RWPE2 (cell line): ENCODE measurements at regions not wholly inside any gene's neighbourhood (a gene's known extent, or its start where the extent isn't known, plus 50 kb on each side); places are given as distances from the start of the nearest gene placed in this dataset.
A peak's percentile ranks its signal among the peaks of the same experiment; 100 is the strongest.
"Not testable (repeated sequence)": the region's sequence is repeated elsewhere in the genome, so short reads cannot be mapped to it uniquely, and the experiment has no call there.

Source experiments
- ATAC-seq: fragments of 200-7000 bp; cut with Tn5 transposase; 3 replicates; pipeline ENCODE4 v1.9.1; 2021; ENCODE audit warnings: low read depth
- DNase-seq: peaks from one replicate; pipeline ENCODE4 v3.0.0-alpha.2; 2020; ENCODE audit warnings: low spot score
- H3K27ac ChIP-seq: fragments of 450-650 bp; 2 replicates; pipeline ENCODE4 v1.5.1; 2017; ENCODE audit warnings: mild to moderate bottlenecking; ENCODE audit not compliant: poor library complexity, severe bottlenecking
- H3K27me3 ChIP-seq: fragments of 250-450 bp; sonication (Bioruptor Pico); 2 replicates; pipeline ENCODE4 v1.5.1; 2021; ENCODE audit warnings: mild to moderate bottlenecking, moderate library complexity; ENCODE audit not compliant: insufficient read depth, poor library complexity, severe bottlenecking
- H3K36me3 ChIP-seq: fragments of 250-450 bp; sonication (Bioruptor Pico); 2 replicates; pipeline ENCODE4 v1.5.1; 2020; ENCODE audit warnings: low read depth, mild to moderate bottlenecking, moderate library complexity
- H3K4me1 ChIP-seq: fragments of 250-450 bp; sonication (Bioruptor Pico); 2 replicates; pipeline ENCODE4 v1.5.1; 2021; ENCODE audit warnings: mild to moderate bottlenecking, moderate library complexity; ENCODE audit not compliant: insufficient read depth, poor library complexity, severe bottlenecking
- H3K4me3 ChIP-seq: fragments of 250-450 bp; sonication (Bioruptor Pico); 2 replicates; pipeline ENCODE4 v1.5.1; 2021; ENCODE audit warnings: mild to moderate bottlenecking, moderate library complexity; ENCODE audit not compliant: severe bottlenecking
- H3K9me3 ChIP-seq: fragments of 250-450 bp; sonication (Bioruptor Pico); 2 replicates; pipeline ENCODE4 v1.5.1; 2021; ENCODE audit warnings: mild to moderate bottlenecking, moderate library complexity; ENCODE audit not compliant: severe bottlenecking
- CTCF ChIP-seq: fragments of 450-650 bp; IDR thresholded peaks from one replicate; pipeline ENCODE4 v1.5.1; 2017; ENCODE audit warnings: mild to moderate bottlenecking, moderate library complexity; ENCODE audit not compliant: poor library complexity, severe bottlenecking

GRCh38 chr16:51522902-51523301 lies 371.8 kb upstream of the SALL1 start:
- Histone ChIP-seq H3K36me3 (no peaks in the 10 kb centered on the region), H3K4me3 (no peak overlapping the region), H3K27ac (no peak overlapping the region), H3K4me1 (no peaks in the 10 kb centered on the region), H3K27me3 (peaks cover 3% of the 10 kb centered on the region), H3K9me3 (no peaks in the 10 kb centered on the region)
- DNase-seq (no peak), ATAC-seq (no peak)
- TF ChIP-seq CTCF = no peak

GRCh38 chr16:51516960-51517359 lies 365.9 kb upstream of the SALL1 start:
- DNase-seq, H3K9me3 ChIP-seq, ATAC-seq: not testable (repeated sequence)

GRCh38 chr16:51510416-51510815 lies 359.3 kb upstream of the SALL1 start:
- Histone ChIP-seq H3K4me3 (no peak overlapping the region), H3K4me1 (no peaks in the 10 kb centered on the region), H3K27me3 (no peaks in the 10 kb centered on the region), H3K36me3 (no peaks in the 10 kb centered on the region), H3K9me3 (no peaks in the 10 kb centered on the region), H3K27ac (no peak overlapping the region)
- DNase-seq (no peak), ATAC-seq (no peak)
- no peak for TF ChIP-seq CTCF

More at GRCh38 chr16:51516960-51517359, 365.9 kb upstream of the SALL1 start:
- H3K27me3 ChIP-seq, H3K4me1 ChIP-seq, H3K27ac ChIP-seq, H3K4me3 ChIP-seq, H3K36me3 ChIP-seq: not testable (repeated sequence)

GRCh38 chr16:51509336-51509735 lies 358.3 kb upstream of the SALL1 start:
- ATAC-seq (no peak), DNase-seq (no peak)
- Histone ChIP-seq H3K4me3 (no peak overlapping the region), H3K27me3 (no peaks in the 10 kb centered on the region), H3K4me1 (no peaks in the 10 kb centered on the region), H3K36me3 (no peaks in the 10 kb centered on the region), H3K9me3 (no peaks in the 10 kb centered on the region), H3K27ac (no peak overlapping the region)
- TF ChIP-seq CTCF = peak; percentile 27

- TF ChIP-seq CTCF = no peak
- Histone ChIP-seq H3K4me3 (no peak overlapping the region), H3K36me3 (no peaks in the 10 kb centered on the region), H3K9me3 (no peaks in the 10 kb centered on the region), H3K27ac (no peak overlapping the region), H3K27me3 (no peaks in the 10 kb centered on the region), H3K4me1 (no peaks in the 10 kb centered on the region)
- DNase-seq = no peak
- no peak for ATAC-seq
These were observed 357.6 kb upstream of the SALL1 start for GRCh38 chr16:51508490-51509212.
